ENCODE measurements at regions not wholly inside any gene's neighbourhood (a gene's known extent, or its start where the extent isn't known, plus 50 kb on each side); places are given as distances from the start of the nearest gene placed in this dataset.

DNA sequence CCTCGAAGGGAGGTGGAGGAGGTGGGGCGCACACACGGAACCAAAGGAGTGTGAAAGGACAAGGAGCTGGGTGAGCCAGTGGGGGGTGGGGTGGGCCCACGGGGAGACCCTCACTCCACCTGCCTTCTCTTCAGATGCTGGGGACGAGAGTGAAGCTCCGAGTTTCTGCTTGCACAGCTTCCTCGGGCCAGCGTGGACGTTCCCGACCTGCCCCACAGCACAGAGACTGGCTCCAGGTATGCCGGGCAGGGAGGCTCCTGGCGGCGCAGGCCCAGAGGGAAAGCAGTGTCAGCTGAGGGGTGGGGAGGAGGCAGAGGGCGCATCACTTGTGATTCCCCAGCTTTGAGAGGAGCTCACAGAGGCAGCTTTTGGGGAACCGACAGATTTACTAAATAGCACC is 98.5 kb upstream of the RPS6KA2 start:
- no peaks in the 10 kb centered on the region for H3K27me3 ChIP-seq
- Mint-ChIP-seq H3K27ac (no peak overlapping the region), H3K27me3 (ENCODE audit: insufficient read depth, low read depth) (peaks cover 8% of the 10 kb centered on the region), H3K36me3 (no peaks in the 10 kb centered on the region), H3K4me1 (peaks cover 9% of the 10 kb centered on the region), H3K4me3 (no peak overlapping the region), H3K9me3 (no peaks in the 10 kb centered on the region)
- no peak overlapping the region for H3K27ac ChIP-seq
- TF ChIP-seq EZH2phosphoT487 (IDR thresholded peaks at IDR 0.05) (no peak), EZH2 (IDR thresholded peaks at IDR 0.05) (no peak)
- TF ChIP-seq, protein P1, sequence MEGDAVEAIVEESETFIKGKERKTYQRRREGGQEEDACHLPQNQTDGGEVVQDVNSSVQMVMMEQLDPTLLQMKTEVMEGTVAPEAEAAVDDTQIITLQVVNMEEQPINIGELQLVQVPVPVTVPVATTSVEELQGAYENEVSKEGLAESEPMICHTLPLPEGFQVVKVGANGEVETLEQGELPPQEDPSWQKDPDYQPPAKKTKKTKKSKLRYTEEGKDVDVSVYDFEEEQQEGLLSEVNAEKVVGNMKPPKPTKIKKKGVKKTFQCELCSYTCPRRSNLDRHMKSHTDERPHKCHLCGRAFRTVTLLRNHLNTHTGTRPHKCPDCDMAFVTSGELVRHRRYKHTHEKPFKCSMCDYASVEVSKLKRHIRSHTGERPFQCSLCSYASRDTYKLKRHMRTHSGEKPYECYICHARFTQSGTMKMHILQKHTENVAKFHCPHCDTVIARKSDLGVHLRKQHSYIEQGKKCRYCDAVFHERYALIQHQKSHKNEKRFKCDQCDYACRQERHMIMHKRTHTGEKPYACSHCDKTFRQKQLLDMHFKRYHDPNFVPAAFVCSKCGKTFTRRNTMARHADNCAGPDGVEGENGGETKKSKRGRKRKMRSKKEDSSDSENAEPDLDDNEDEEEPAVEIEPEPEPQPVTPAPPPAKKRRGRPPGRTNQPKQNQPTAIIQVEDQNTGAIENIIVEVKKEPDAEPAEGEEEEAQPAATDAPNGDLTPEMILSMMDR (IDR thresholded peaks at IDR 0.05) = no peak
- no peak overlapping the region for H3K9ac ChIP-seq
- no peaks in the 10 kb centered on the region for H3K79me2 ChIP-seq (ENCODE audit: low read depth)
- no peaks in the 10 kb centered on the region for H3K9me3 ChIP-seq (ENCODE audit: low read depth)
- no peak overlapping the region for H2AFZ ChIP-seq (replicated peaks)
- H3K4me3 ChIP-seq = no peak overlapping the region
- H4K20me1 ChIP-seq (ENCODE audit: low read depth) = no peaks in the 10 kb centered on the region
- H3K4me2 ChIP-seq = no peak overlapping the region
- H3K36me3 ChIP-seq = no peaks in the 10 kb centered on the region
- no peaks in the 10 kb centered on the region for H3F3A ChIP-seq (ENCODE audit: low read depth)
- no peaks in the 10 kb centered on the region for H3K4me1 ChIP-seq
- DNase-seq (ENCODE audit: low spot score) = no peak

DNA sequence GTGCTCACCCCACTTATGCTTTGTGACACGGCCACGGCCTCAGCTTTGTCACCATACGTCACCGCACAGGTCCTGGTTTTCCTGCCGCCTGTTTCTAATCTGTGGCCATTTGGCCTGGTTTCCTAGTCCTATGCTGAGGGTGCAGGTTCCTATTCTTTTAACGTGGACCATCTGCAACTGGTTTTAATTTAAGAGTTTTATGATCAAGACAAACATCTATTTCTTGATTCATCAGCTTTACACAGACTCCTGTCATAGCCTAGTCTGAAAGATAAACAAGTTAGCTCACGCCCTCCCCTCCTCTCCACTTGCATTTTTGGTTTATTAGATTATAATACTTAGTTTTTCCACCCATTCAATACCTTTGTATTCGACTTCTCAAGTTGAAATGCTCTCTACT is 97.5 kb upstream of the RPS6KA2 start:
- no peaks in the 10 kb centered on the region for H3K79me2 ChIP-seq (ENCODE audit: low read depth)
- no peak for DNase-seq (ENCODE audit: low spot score)
- TF ChIP-seq, protein P1 (IDR thresholded peaks at IDR 0.05) = no peak
- TF ChIP-seq EZH2phosphoT487 (IDR thresholded peaks at IDR 0.05) = no peak
- no peak for TF ChIP-seq EZH2 (IDR thresholded peaks at IDR 0.05)
- H3K4me1 Mint-ChIP-seq = peaks cover 7% of the 10 kb centered on the region
- H2AFZ ChIP-seq (replicated peaks) = no peak overlapping the region
- no peak overlapping the region for H3K4me3 Mint-ChIP-seq
- H3K4me3 ChIP-seq = no peak overlapping the region
- no peaks in the 10 kb centered on the region for H4K20me1 ChIP-seq (ENCODE audit: low read depth)
- no peak overlapping the region for H3K9ac ChIP-seq
- H3K9me3 ChIP-seq (ENCODE audit: low read depth) = no peaks in the 10 kb centered on the region
- no peaks in the 10 kb centered on the region for H3K36me3 ChIP-seq
- H3K9me3 Mint-ChIP-seq = no peaks in the 10 kb centered on the region
- no peak overlapping the region for H3K27ac Mint-ChIP-seq
- no peaks in the 10 kb centered on the region for H3K27me3 ChIP-seq
- H3K27me3 Mint-ChIP-seq (ENCODE audit: insufficient read depth, low read depth) = peaks cover 8% of the 10 kb centered on the region
- H3K4me1 ChIP-seq = no peaks in the 10 kb centered on the region
- no peaks in the 10 kb centered on the region for H3F3A ChIP-seq (ENCODE audit: low read depth)
- H3K27ac ChIP-seq = no peak overlapping the region
- H3K36me3 Mint-ChIP-seq = no peaks in the 10 kb centered on the region
- H3K4me2 ChIP-seq = no peak overlapping the region

DNA sequence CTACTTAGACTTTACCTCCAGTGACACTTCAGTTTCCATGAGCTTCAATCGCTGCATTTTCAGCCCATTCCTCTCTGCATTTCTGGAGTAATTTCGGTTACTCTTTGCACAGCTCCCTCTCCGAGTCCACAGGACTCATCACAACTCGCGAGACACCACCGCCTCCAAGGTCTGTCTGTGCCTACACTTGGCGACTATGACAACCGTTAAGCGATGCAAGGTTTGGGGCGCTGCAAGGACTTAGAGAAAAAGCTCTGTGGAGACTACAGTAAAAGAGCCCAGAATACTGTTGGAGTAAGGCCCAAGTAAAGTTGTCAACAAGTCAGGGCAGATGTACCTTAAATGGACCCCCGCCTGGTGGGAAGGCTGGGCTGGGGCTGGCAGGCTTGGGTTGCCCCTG is 95.7 kb upstream of the RPS6KA2 start:
- Histone ChIP-seq H3K9ac (no peak overlapping the region), H3F3A (ENCODE audit: low read depth) (no peaks in the 10 kb centered on the region), H3K27ac (no peak overlapping the region), H3K4me2 (no peak overlapping the region), H3K9me3 (ENCODE audit: low read depth) (no peaks in the 10 kb centered on the region), H3K4me3 (no peak overlapping the region), H3K4me1 (no peaks in the 10 kb centered on the region), H4K20me1 (ENCODE audit: low read depth) (no peaks in the 10 kb centered on the region), H2AFZ (replicated peaks) (no peak overlapping the region), H3K27me3 (no peaks in the 10 kb centered on the region), H3K79me2 (ENCODE audit: low read depth) (no peaks in the 10 kb centered on the region), H3K36me3 (no peaks in the 10 kb centered on the region)
- Mint-ChIP-seq H3K4me1 (no peaks in the 10 kb centered on the region), H3K27ac (peak overlapping the region; percentile 2), H3K27me3 (ENCODE audit: insufficient read depth, low read depth) (peaks cover 8% of the 10 kb centered on the region), H3K4me3 (no peak overlapping the region), H3K9me3 (no peaks in the 10 kb centered on the region), H3K36me3 (no peaks in the 10 kb centered on the region)
- DNase-seq (ENCODE audit: low spot score) = no peak
- TF ChIP-seq EZH2phosphoT487 (IDR thresholded peaks at IDR 0.05) (no peak), EZH2 (IDR thresholded peaks at IDR 0.05) (no peak)
- TF ChIP-seq, protein P1 (IDR thresholded peaks at IDR 0.05) = no peak

GRCh38 chr6:166721576-166721975 is 94.5 kb upstream of the RPS6KA2 start:
- H3K36me3 Mint-ChIP-seq = no peaks in the 10 kb centered on the region
- H3K4me1 Mint-ChIP-seq = no peaks in the 10 kb centered on the region
- Histone ChIP-seq H3K36me3 (no peaks in the 10 kb centered on the region), H3K9me3 (ENCODE audit: low read depth) (no peaks in the 10 kb centered on the region), H3K4me3 (no peak overlapping the region), H4K20me1 (ENCODE audit: low read depth) (no peaks in the 10 kb centered on the region), H3K9ac (no peak overlapping the region), H3K4me2 (no peak overlapping the region), H3K27me3 (no peaks in the 10 kb centered on the region), H2AFZ (replicated peaks) (no peak overlapping the region), H3K4me1 (no peaks in the 10 kb centered on the region), H3K79me2 (ENCODE audit: low read depth) (no peaks in the 10 kb centered on the region), H3F3A (ENCODE audit: low read depth) (no peaks in the 10 kb centered on the region), H3K27ac (no peak overlapping the region)
- H3K9me3 Mint-ChIP-seq = no peaks in the 10 kb centered on the region
- H3K27me3 Mint-ChIP-seq (ENCODE audit: insufficient read depth, low read depth) = peaks cover 6% of the 10 kb centered on the region
- TF ChIP-seq, protein P1 (IDR thresholded peaks at IDR 0.05) = no peak
- TF ChIP-seq EZH2 (IDR thresholded peaks at IDR 0.05) (no peak), EZH2phosphoT487 (IDR thresholded peaks at IDR 0.05) (no peak)
- no peak overlapping the region for H3K27ac Mint-ChIP-seq
- no peak overlapping the region for H3K4me3 Mint-ChIP-seq
- no peak for DNase-seq (ENCODE audit: low spot score)

Data from neural progenitor cell (in vitro differentiated cells).